HepG2 (cell line): ENCODE measurements at regions not wholly inside any gene's neighbourhood (a gene's known extent, or its start where the extent isn't known, plus 50 kb on each side); places are given as distances from the start of the nearest gene placed in this dataset.

ENCODE experiments used
- ATAC-seq: fragments of 200-7000 bp; cut with Tn5 transposase; 3 replicates; pipeline ENCODE4 v1.9.1; 2020; ENCODE audit warnings: mild to moderate bottlenecking, moderate library complexity
- BruUV-seq: library from RNA; stranded (reverse); fragments of 400-500 nt; replicated peaks from 2 replicates; lab custom pipeline; 2021; lab: Mats Ljungman, UMichigan
- CTCF ChIA-PET: fragments of 300-600 bp; formaldehyde crosslinking; extraction: SDS; loops from one replicate; lab custom pipeline; 2021; ENCODE audit warnings: low total read pairs, inconsistent platforms, low intra/inter-chr PET ratio; lab: Yijun Ruan, JAX
- POLR2A ChIA-PET: fragments of 350-600 bp; sonication (Branson Sonifier 250); formaldehyde crosslinking; loops from one replicate; lab custom pipeline; 2020; ENCODE audit warnings: antibody characterized with exemption, inconsistent platforms; lab: Yijun Ruan, JAX
- DNase-seq: peaks from one replicate; pipeline ENCODE4 v3.0.0-alpha.2; 2015; ENCODE audit warnings: low spot score
- FAIRE-seq: peaks from 3 replicates; lab custom pipeline; 2011; peaks lifted over from hg19 to GRCh38; lab: Jason Lieb, UNC
- H2AFZ ChIP-seq: one replicate; pipeline ENCODE4 v1.6.1; 2011; ENCODE audit warnings: low read length, inconsistent platforms
- H3K27ac ChIP-seq: fragments of 300-600 bp; 3 replicates; pipeline ENCODE4 v1.8.0; 2011; ENCODE audit warnings: mixed run types, mild to moderate bottlenecking, mixed read lengths, low read length, inconsistent platforms; ENCODE audit not compliant: insufficient read depth; ENCODE audit errors: extremely low read length
- H3K27me3 ChIP-seq, 2 experiments: fragments of 200-600 bp in 1 of 2; 2 replicates in 1 of 2; 3 replicates in 1 of 2; pipeline versions ENCODE4 v1.6.0 to v1.8.0; 2011; ENCODE audit warnings: low read length in 2 of 2, mild to moderate bottlenecking in 2 of 2, moderate library complexity in 2 of 2, inconsistent platforms in 1 of 2; ENCODE audit not compliant: insufficient read depth in 2 of 2, control insufficient read depth in 1 of 2
- H3K36me3 ChIP-seq, 2 experiments: fragments of 200-600 bp in 1 of 2; replicated peaks in 1 of 2; 2 replicates in 1 of 2; 3 replicates in 1 of 2; pipeline versions ENCODE4 v1.5.1 to v1.8.0; 2011; ENCODE audit warnings: low read length in 2 of 2, inconsistent platforms in 1 of 2; ENCODE audit not compliant: insufficient read depth in 2 of 2, control insufficient read depth in 1 of 2
- H3K4me1 ChIP-seq: 2 replicates; pipeline ENCODE4 v1.5.1; 2012; ENCODE audit warnings: low read length, inconsistent platforms; ENCODE audit not compliant: insufficient read depth
- H3K4me2 ChIP-seq: 2 replicates; pipeline ENCODE4 v1.6.0; 2011; ENCODE audit warnings: low read depth, low read length, inconsistent platforms
- H3K4me3 ChIP-seq, 3 experiments: fragments of 200-600 bp in 1 of 3; sonication (generic), shearing (Covaris generic) in 1 of 3; replicated peaks in 1 of 3; 2 replicates each; pipeline ENCODE4 v1.5.1; 2011 to 2016; ENCODE audit warnings: low read length in 3 of 3, inconsistent platforms in 2 of 3, low read depth in 2 of 3, mild to moderate bottlenecking in 2 of 3, control low read depth in 1 of 3, mixed read lengths in 1 of 3; ENCODE audit not compliant: insufficient read depth in 1 of 3
- H3K79me2 ChIP-seq: one replicate; pipeline ENCODE4 v1.6.1; 2011; ENCODE audit warnings: low read length, inconsistent platforms; ENCODE audit not compliant: insufficient read depth
- H3K9ac ChIP-seq: 2 replicates; pipeline ENCODE4 v1.6.0; 2011; ENCODE audit warnings: mild to moderate bottlenecking, low read depth, low read length, inconsistent platforms; ENCODE audit not compliant: insufficient read depth
- H3K9me3 ChIP-seq: 2 replicates; pipeline ENCODE4 v1.5.1; 2012; ENCODE audit warnings: mild to moderate bottlenecking, low read length
- H4K20me1 ChIP-seq: 2 replicates; pipeline ENCODE4 v1.6.0; 2011; ENCODE audit warnings: inconsistent platforms, mild to moderate bottlenecking, low read length, moderate library complexity; ENCODE audit not compliant: insufficient read depth
- ASH2L ChIP-seq: fragments of 300-600, 200-600 bp; sonication (generic); IDR thresholded peaks from 2 replicates; pipeline ENCODE4 v1.7.0; 2017; ENCODE audit warnings: low read depth, mild to moderate bottlenecking, moderate library complexity, mixed read lengths, low read length; ENCODE audit not compliant: insufficient read length
- ATAD3A ChIP-seq: sonication (generic); formaldehyde crosslinking; IDR thresholded peaks from 2 replicates; pipeline ENCODE4 v1.4.0; 2020; ENCODE audit warnings: missing genetic modification reagents
- ELF3 ChIP-seq: IDR thresholded peaks from 2 replicates; pipeline ENCODE4 v1.6.1; 2016; ENCODE audit warnings: missing genetic modification reagents, missing compliant biosample characterization
- HOXA7 ChIP-seq: sonication (generic); formaldehyde crosslinking; IDR thresholded peaks from 2 replicates; pipeline ENCODE4 v1.8.1; 2022; ENCODE audit warnings: mild to moderate bottlenecking, missing genetic modification reagents, moderate library complexity
- NFAT5 ChIP-seq: sonication (generic); formaldehyde crosslinking; IDR thresholded peaks from 2 replicates; pipeline ENCODE4 v1.4.0; 2020; ENCODE audit warnings: missing genetic modification reagents
- PHF21A ChIP-seq: sonication (generic); formaldehyde crosslinking; IDR thresholded peaks from 2 replicates; pipeline ENCODE4 v1.5.0; 2020; ENCODE audit warnings: mild to moderate bottlenecking, missing genetic modification reagents
- XBP1 ChIP-seq: sonication (generic); formaldehyde crosslinking; IDR thresholded peaks from 2 replicates; pipeline ENCODE4 v1.5.0; 2020; ENCODE audit warnings: missing genetic modification reagents
- ZFP90 ChIP-seq: sonication (generic); formaldehyde crosslinking; IDR thresholded peaks from 2 replicates; pipeline ENCODE4 v1.8.0; 2022; ENCODE audit warnings: missing genetic modification reagents, mild to moderate bottlenecking, inconsistent platforms, borderline replicate concordance
- ZNF20 ChIP-seq: sonication (generic); formaldehyde crosslinking; IDR thresholded peaks from 2 replicates; pipeline ENCODE4 v1.4.0; 2020; ENCODE audit warnings: mild to moderate bottlenecking, moderate library complexity, missing genetic modification reagents
- ZNF282 ChIP-seq: fragments of 450-650 bp; IDR thresholded peaks from 2 replicates; pipeline ENCODE4 v1.6.1; 2018; ENCODE audit not compliant: partially characterized antibody
- ZNF572 ChIP-seq: sonication (generic); formaldehyde crosslinking; IDR thresholded peaks from 2 replicates; pipeline ENCODE4 v1.5.1; 2020; ENCODE audit warnings: mild to moderate bottlenecking, missing genetic modification reagents
- WGBS: methylation state at CpG from one replicate; pipeline ENCODE4 v1.1.6; 2017; ENCODE audit warnings: low lambda C conversion rate; 5-methylcytosine and 5-hydroxymethylcytosine counted together
- in situ Hi-C: cut with HindIII; loops from 2 replicates; pipeline ENCODE4 v1.10.0; 2017; ENCODE audit warnings: low pct_unique_long_range_greater_than_20kb; ENCODE audit not compliant: extremely low pct_ligation_motif_present
- intact Hi-C: fragments of 100-400 bp; cut with micrococcal nuclease; formaldehyde crosslinking; loops from one replicate; pipeline ENCODE4 v1.10.0; 2022; ENCODE audit not compliant: unreplicated experiment
- TF ChIP-seq, protein P1 (sequence below): sonication (generic); formaldehyde crosslinking; IDR thresholded peaks from 2 replicates; pipeline ENCODE4 v1.4.0; 2020; ENCODE audit warnings: mild to moderate bottlenecking, missing genetic modification reagents
- TF ChIP-seq, protein P2 (sequence below): sonication (generic); formaldehyde crosslinking; IDR thresholded peaks from 2 replicates; pipeline ENCODE4 v1.4.0; 2020; ENCODE audit warnings: missing genetic modification reagents, borderline replicate concordance

- Histone ChIP-seq H3K9ac (no peak overlapping the region), H3K9me3 (no peaks in the 10 kb centered on the region), H3K27ac (no peak overlapping the region), H3K4me2 (no peak overlapping the region), H3K36me3 (no peaks in the 10 kb centered on the region), H4K20me1 (no peaks in the 10 kb centered on the region), H2AFZ (no peak overlapping the region), H3K4me3 (no peak overlapping the region), H3K4me1 (no peaks in the 10 kb centered on the region), H3K79me2 (no peaks in the 10 kb centered on the region), H3K27me3 (no peaks in the 10 kb centered on the region; a peak in 1 of 5 replicates)
- ATAC-seq (no peak), DNase-seq (no peak), FAIRE-seq (no peak)
- TF ChIP-seq NFAT5 (no peak), ASH2L (no peak), ZNF20 (CRISPR knock-in tag) (no peak), ELF3 (CRISPR knock-in tag) (no peak), ZNF282 (no peak), PHF21A (CRISPR knock-in tag) (no peak), ATAD3A (CRISPR knock-in tag) (no peak), ZFP90 (CRISPR knock-in tag) (no peak), XBP1 (CRISPR knock-in tag) (no peak), HOXA7 (CRISPR knock-in tag) (no peak), ZNF572 (CRISPR knock-in tag) (no peak)
- TF ChIP-seq, protein P1, sequence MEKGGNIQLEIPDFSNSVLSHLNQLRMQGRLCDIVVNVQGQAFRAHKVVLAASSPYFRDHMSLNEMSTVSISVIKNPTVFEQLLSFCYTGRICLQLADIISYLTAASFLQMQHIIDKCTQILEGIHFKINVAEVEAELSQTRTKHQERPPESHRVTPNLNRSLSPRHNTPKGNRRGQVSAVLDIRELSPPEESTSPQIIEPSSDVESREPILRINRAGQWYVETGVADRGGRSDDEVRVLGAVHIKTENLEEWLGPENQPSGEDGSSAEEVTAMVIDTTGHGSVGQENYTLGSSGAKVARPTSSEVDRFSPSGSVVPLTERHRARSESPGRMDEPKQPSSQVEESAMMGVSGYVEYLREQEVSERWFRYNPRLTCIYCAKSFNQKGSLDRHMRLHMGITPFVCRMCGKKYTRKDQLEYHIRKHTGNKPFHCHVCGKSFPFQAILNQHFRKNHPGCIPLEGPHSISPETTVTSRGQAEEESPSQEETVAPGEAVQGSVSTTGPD (CRISPR knock-in tag): no peak
- TF ChIP-seq, protein P2, sequence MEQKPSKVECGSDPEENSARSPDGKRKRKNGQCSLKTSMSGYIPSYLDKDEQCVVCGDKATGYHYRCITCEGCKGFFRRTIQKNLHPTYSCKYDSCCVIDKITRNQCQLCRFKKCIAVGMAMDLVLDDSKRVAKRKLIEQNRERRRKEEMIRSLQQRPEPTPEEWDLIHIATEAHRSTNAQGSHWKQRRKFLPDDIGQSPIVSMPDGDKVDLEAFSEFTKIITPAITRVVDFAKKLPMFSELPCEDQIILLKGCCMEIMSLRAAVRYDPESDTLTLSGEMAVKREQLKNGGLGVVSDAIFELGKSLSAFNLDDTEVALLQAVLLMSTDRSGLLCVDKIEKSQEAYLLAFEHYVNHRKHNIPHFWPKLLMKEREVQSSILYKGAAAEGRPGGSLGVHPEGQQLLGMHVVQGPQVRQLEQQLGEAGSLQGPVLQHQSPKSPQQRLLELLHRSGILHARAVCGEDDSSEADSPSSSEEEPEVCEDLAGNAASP (CRISPR knock-in tag): no peak
- BruUV-seq: no TSS peak
- ChIA-PET POLR2A (no interaction called here), CTCF (no interaction called here)
- intact Hi-C loops (no loop called here), in situ Hi-C loops (loop anchor here (25.0 kb wide), 1 partner anchor 795 kb away; no protein-coding TSS in a partner anchor)
- WGBS: 3% methylated on average over 1 of the region's 1 CpG
Measured at GRCh38 chr18:41731884-41732283, 223.2 kb upstream of the PIK3C3 start.
